ENCODE measurements at regions not wholly inside any gene's neighbourhood (a gene's known extent, or its start where the extent isn't known, plus 50 kb on each side); places are given as distances from the start of the nearest gene placed in this dataset.

GRCh38 chr12:104873374-104873773, 84.7 kb downstream of the SLC41A2 start:
- no peak overlapping the region for H3K4me3 ChIP-seq

GRCh38 chr12:104870797-104871196, 87.3 kb downstream of the SLC41A2 start:
- Histone ChIP-seq H3K9me3 (no peaks in the 10 kb centered on the region), H3K4me3 (no peak overlapping the region), H3K27ac (no peak overlapping the region), H3K36me3 (no peaks in the 10 kb centered on the region), H3K4me1 (peaks cover 0 to 3% (median 0%) of the 10 kb centered on the region in 4 donors), H3K27me3 (no peaks in the 10 kb centered on the region)
- 89 to 93% methylated on average over 1 of the region's 1 CpG for WGBS, 2 donors
- ATAC-seq (ENCODE audit: low FRiP score in 2 of 2) (no peak), DNase-seq (no peak)
- TF ChIP-seq EP300 (IDR thresholded peaks at IDR 0.05): no peak
- TF ChIP-seq CTCF (IDR thresholded peaks at IDR 0.05): no peak
- TF ChIP-seq POLR2A (IDR thresholded peaks at IDR 0.05): no peak
- TF ChIP-seq POLR2AphosphoS5 (IDR thresholded peaks at IDR 0.05): no peak

More at GRCh38 chr12:104873374-104873773, 84.7 kb downstream of the SLC41A2 start:
- ATAC-seq (ENCODE audit: low FRiP score in 2 of 2) (no peak), DNase-seq (no peak)
- Histone ChIP-seq H3K27ac (no peak overlapping the region), H3K9me3 (no peaks in the 10 kb centered on the region), H3K4me1 (no peaks in the 10 kb centered on the region), H3K27me3 (no peaks in the 10 kb centered on the region), H3K36me3 (no peaks in the 10 kb centered on the region)
- TF ChIP-seq CTCF (IDR thresholded peaks at IDR 0.05) (no peak), POLR2AphosphoS5 (IDR thresholded peaks at IDR 0.05) (no peak), EP300 (IDR thresholded peaks at IDR 0.05) (no peak), POLR2A (IDR thresholded peaks at IDR 0.05) (no peak)
- 81 to 83% methylated on average over 2 of the region's 2 CpGs for WGBS, 2 donors

GRCh38 chr12:104866291-104866690, 91.8 kb downstream of the SLC41A2 start:
- Histone ChIP-seq H3K36me3 (no peaks in the 10 kb centered on the region), H3K4me1 (peaks cover 5 to 12% (median 9%) of the 10 kb centered on the region in 4 donors), H3K4me3 (no peak overlapping the region), H3K27me3 (no peaks in the 10 kb centered on the region), H3K9me3 (no peaks in the 10 kb centered on the region), H3K27ac (no peak overlapping the region)
- TF ChIP-seq CTCF (IDR thresholded peaks at IDR 0.05) (no peak), POLR2A (IDR thresholded peaks at IDR 0.05) (no peak), POLR2AphosphoS5 (IDR thresholded peaks at IDR 0.05) (no peak), EP300 (IDR thresholded peaks at IDR 0.05) (no peak)
- 72 to 73% methylated on average over 2 of the region's 2 CpGs for WGBS, 2 donors
- ATAC-seq (ENCODE audit: low FRiP score in 2 of 2): no peak
- no peak for DNase-seq

GRCh38 chr12:104865080-104865479, 93.0 kb downstream of the SLC41A2 start:
- Histone ChIP-seq H3K27ac (no peak overlapping the region), H3K9me3 (no peaks in the 10 kb centered on the region), H3K36me3 (no peaks in the 10 kb centered on the region), H3K27me3 (no peaks in the 10 kb centered on the region), H3K4me3 (no peak overlapping the region), H3K4me1 (peaks cover 5 to 12% (median 9%) of the 10 kb centered on the region in 4 donors)
- TF ChIP-seq EP300 (IDR thresholded peaks at IDR 0.05) (no peak), POLR2AphosphoS5 (IDR thresholded peaks at IDR 0.05) (no peak), POLR2A (IDR thresholded peaks at IDR 0.05) (no peak), CTCF (IDR thresholded peaks at IDR 0.05) (no peak)
- no peak for DNase-seq
- ATAC-seq (ENCODE audit: low FRiP score in 2 of 2): no peak
- WGBS, 2 donors: 38 to 50% methylated on average over 1 of the region's 1 CpG

- H3K36me3 ChIP-seq: no peaks in the 10 kb centered on the region
- no peak for TF ChIP-seq POLR2A (IDR thresholded peaks at IDR 0.05)
- TF ChIP-seq EP300 (IDR thresholded peaks at IDR 0.05): no peak
- TF ChIP-seq POLR2AphosphoS5 (IDR thresholded peaks at IDR 0.05): no peak
- no peak for TF ChIP-seq CTCF (IDR thresholded peaks at IDR 0.05)
- DNase-seq: no peak
- H3K4me3 ChIP-seq: no peak overlapping the region
- no peak overlapping the region for H3K27ac ChIP-seq
- ATAC-seq (ENCODE audit: low FRiP score in 2 of 2): no peak
- H3K27me3 ChIP-seq: no peaks in the 10 kb centered on the region
- peaks cover 5 to 12% (median 9%) of the 10 kb centered on the region in 4 donors for H3K4me1 ChIP-seq
- no peaks in the 10 kb centered on the region for H3K9me3 ChIP-seq
Measured at GRCh38 chr12:104864668-104865067, 93.4 kb downstream of the SLC41A2 start.

Data from upper lobe of left lung (tissue), 6 donors.